HCT116 (cell line): ENCODE measurements at regions not wholly inside any gene's neighbourhood (a gene's known extent, or its start where the extent isn't known, plus 50 kb on each side); places are given as distances from the start of the nearest gene placed in this dataset.

Source experiments
- ATAC-seq: fragments of 200-7000 bp; cut with Tn5 transposase; 2 replicates; pipeline ENCODE4 v1.9.1; 2020; ENCODE audit warnings: mild to moderate bottlenecking, moderate library complexity
- BruUV-seq: library from RNA; stranded (reverse); fragments of 400-500 nt; replicated peaks from 2 replicates; lab custom pipeline; 2021; lab: Mats Ljungman, UMichigan
- CTCF ChIA-PET: fragments of 300-600 bp; sonication (Branson Sonifier 250); formaldehyde crosslinking; loops from one replicate; lab custom pipeline; 2021; ENCODE audit warnings: antibody characterized with exemption; lab: Charles Lee
- POLR2A ChIA-PET: fragments of 300-600, 350-600 bp; sonication (Branson Sonifier 250); formaldehyde crosslinking; loops from one replicate; lab custom pipeline; 2021; ENCODE audit warnings: antibody characterized with exemption; lab: Charles Lee
- RAD21 ChIA-PET, 2 experiments: fragments of 300-600 bp; sonication (Branson Sonifier 250); formaldehyde crosslinking; loops; one replicate each; lab custom pipeline; 2023; ENCODE audit warnings: low total read pairs in 2 of 2; ENCODE audit not compliant: uncharacterized antibody in 2 of 2, unreplicated experiment in 2 of 2, low non-redundant PET in 1 of 2; lab: Charles Lee
- DNase-seq: peaks from one replicate; pipeline ENCODE4 v3.0.0-alpha.2; 2010; ENCODE audit warnings: low read depth, low spot score
- H2AFZ ChIP-seq: fragments of 200-600 bp; shearing (Covaris generic), sonication (generic); 2 replicates; pipeline ENCODE4 v1.6.1; 2017; ENCODE audit warnings: low read depth, mixed run types, mixed read lengths, antibody characterized with exemption, low read length; ENCODE audit not compliant: poor library complexity, severe bottlenecking
- H3K27ac ChIP-seq: 2 replicates; pipeline ENCODE4 v1.5.1; 2012; ENCODE audit warnings: low read depth, low read length
- H3K27me3 ChIP-seq: fragments of 200-600 bp; sonication (generic); 2 replicates; pipeline ENCODE4 v1.6.1; 2016; ENCODE audit warnings: mixed run types, low read length, mixed read lengths; ENCODE audit not compliant: insufficient read depth
- H3K36me3 ChIP-seq, 2 experiments: fragments of 200-500 bp in 1 of 2; fragments of 200-600 bp in 1 of 2; sonication (Bioruptor generic) in 1 of 2; sonication (generic) in 1 of 2; 2 replicates each; pipeline versions ENCODE4 v1.5.1 to v1.6.1; 2014 to 2016; ENCODE audit warnings: low read length in 2 of 2, inconsistent platforms in 1 of 2, mixed read lengths in 1 of 2, mixed run types in 1 of 2; ENCODE audit not compliant: insufficient read depth in 2 of 2, control insufficient read depth in 1 of 2
- H3K4me1 ChIP-seq, 2 experiments: fragments of 200-600 bp in 1 of 2; sonication (generic) in 1 of 2; 2 replicates each; pipeline versions ENCODE4 v1.5.1 to v1.6.1; 2012 to 2017; ENCODE audit warnings: low read length in 2 of 2, inconsistent platforms in 1 of 2, mild to moderate bottlenecking in 1 of 2, mixed read lengths in 1 of 2, mixed run types in 1 of 2, moderate library complexity in 1 of 2; ENCODE audit not compliant: insufficient read depth in 2 of 2, control insufficient read depth in 1 of 2
- H3K4me2 ChIP-seq: fragments of 200-600 bp; sonication (generic); 2 replicates; pipeline ENCODE4 v1.6.1; 2017; ENCODE audit warnings: mixed run types, low read length, mixed read lengths
- H3K4me3 ChIP-seq, 2 experiments: fragments of 200-600 bp in 1 of 2; sonication (generic) in 1 of 2; replicated peaks in 1 of 2; 2 replicates each; pipeline ENCODE4 v1.5.1; 2011 to 2016; ENCODE audit warnings: low read length in 2 of 2, control low read depth in 1 of 2, low read depth in 1 of 2, mild to moderate bottlenecking in 1 of 2, mixed read lengths in 1 of 2, mixed run types in 1 of 2
- H3K79me2 ChIP-seq: fragments of 200-600 bp; sonication (generic); 2 replicates; pipeline ENCODE4 v1.6.1; 2017; ENCODE audit warnings: mild to moderate bottlenecking, mixed run types, low read length, moderate library complexity, mixed read lengths; ENCODE audit not compliant: insufficient read depth
- H3K9ac ChIP-seq: fragments of 200-600 bp; sonication (generic); 2 replicates; pipeline ENCODE4 v1.6.1; 2016; ENCODE audit warnings: low read length, mixed read lengths
- H3K9me2 ChIP-seq: fragments of 200-600 bp; sonication (generic), shearing (Covaris generic); 2 replicates; pipeline ENCODE4 v1.6.1; 2017; ENCODE audit warnings: mixed run types, mild to moderate bottlenecking, moderate library complexity; ENCODE audit not compliant: insufficient read depth
- H3K9me3 ChIP-seq, 2 experiments: fragments of 200-500 bp in 1 of 2; fragments of 200-600 bp in 1 of 2; sonication (Bioruptor generic) in 1 of 2; sonication (generic) in 1 of 2; 2 replicates each; pipeline ENCODE4 v1.6.1; 2014 to 2017; ENCODE audit warnings: low read length in 2 of 2, mixed read lengths in 2 of 2, inconsistent platforms in 1 of 2, low read depth in 1 of 2, mild to moderate bottlenecking in 1 of 2, mixed run types in 1 of 2, moderate library complexity in 1 of 2; ENCODE audit not compliant: control insufficient read depth in 1 of 2, insufficient read depth in 1 of 2
- H4K20me1 ChIP-seq: fragments of 200-600 bp; sonication (generic), shearing (Covaris generic); 2 replicates; pipeline ENCODE4 v1.6.1; 2017; ENCODE audit warnings: mixed run types, mild to moderate bottlenecking, moderate library complexity; ENCODE audit not compliant: insufficient read depth
- CBX3 ChIP-seq: IDR thresholded peaks from 2 replicates; pipeline ENCODE4 v1.6.1; 2012; ENCODE audit warnings: low read depth
- ELF1 ChIP-seq: IDR thresholded peaks from 2 replicates; pipeline ENCODE4 v1.6.1; 2012; ENCODE audit warnings: low read depth, borderline replicate concordance
- RAD21 ChIP-seq: IDR thresholded peaks from 2 replicates; pipeline ENCODE4 v1.6.1; 2012; ENCODE audit warnings: low read depth, mild to moderate bottlenecking
- SP1 ChIP-seq: IDR thresholded peaks from 2 replicates; pipeline ENCODE4 v1.6.1; 2012; ENCODE audit warnings: low read depth
- TCF7L2 ChIP-seq: IDR thresholded peaks from 2 replicates; pipeline ENCODE4 v1.7.0; 2011; ENCODE audit warnings: borderline replicate concordance, inconsistent platforms; ENCODE audit not compliant: insufficient read depth, insufficient read length; ENCODE audit errors: extremely low read depth
- YY1 ChIP-seq: IDR thresholded peaks from 2 replicates; pipeline ENCODE4 v1.6.1; 2011; ENCODE audit warnings: low read length, low read depth, moderate library complexity, mild to moderate bottlenecking; ENCODE audit not compliant: insufficient replicate concordance; ENCODE audit errors: extremely low read depth
- ZFX ChIP-seq: fragments of 450-650 bp; IDR thresholded peaks from 2 replicates; pipeline ENCODE4 v1.6.1; 2017
- intact Hi-C: fragments of 100-400 bp; cut with micrococcal nuclease; formaldehyde crosslinking; loops from 2 replicates; pipeline ENCODE4 v1.10.0; 2022
- TF ChIP-seq, protein P1 (sequence below), 3 experiments: fragments of 200-600 bp in 1 of 3; sonication (generic) in 1 of 3; IDR thresholded peaks in 2 of 3; conservative IDR thresholded peaks in 1 of 3; 2 replicates each; pipeline ENCODE4 v1.5.1; 2012 to 2017; ENCODE audit warnings: low read depth in 2 of 3, low read length in 2 of 3, antibody characterized with exemption in 1 of 3, borderline replicate concordance in 1 of 3, control low read depth in 1 of 3, mild to moderate bottlenecking in 1 of 3, mixed read lengths in 1 of 3, mixed run types in 1 of 3, moderate library complexity in 1 of 3; ENCODE audit not compliant: insufficient read depth in 1 of 3
- TF ChIP-seq, protein P2 (sequence below): IDR thresholded peaks from 2 replicates; pipeline ENCODE4 v1.6.1; 2012
- TF ChIP-seq, protein P3 (sequence below): IDR thresholded peaks from 2 replicates; pipeline ENCODE4 v1.6.1; 2011; ENCODE audit warnings: mild to moderate bottlenecking, low read length, moderate library complexity; ENCODE audit not compliant: insufficient replicate concordance; ENCODE audit errors: extremely low read depth

DNA sequence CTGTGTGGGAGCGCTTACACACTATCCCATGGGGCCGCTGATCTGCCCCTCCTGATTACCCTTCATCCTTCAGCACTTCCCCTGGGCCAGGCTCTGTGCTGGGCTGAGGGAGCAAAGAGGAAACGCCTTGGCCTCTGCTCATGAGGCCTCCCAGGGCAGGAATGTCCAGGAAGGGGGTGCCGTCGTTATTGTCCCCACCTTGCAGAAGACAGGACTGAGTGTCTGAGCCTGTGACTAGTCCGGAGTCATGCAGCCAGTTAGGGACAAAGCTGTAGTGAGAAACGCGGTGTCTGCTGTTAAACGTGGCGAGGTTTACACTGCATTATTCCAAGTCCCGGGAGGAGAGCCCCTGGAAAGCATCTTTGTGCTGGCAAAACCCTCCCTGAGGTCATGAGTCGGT is 160.0 kb downstream of the TRIM29 start:
- H3K9me3 ChIP-seq, result no peaks in the 10 kb centered on the region
- BruUV-seq, result no TSS peak
- H3K27ac ChIP-seq, result no peak overlapping the region
- no peak overlapping the region for H2AFZ ChIP-seq
- peaks cover 16% of the 10 kb centered on the region; the same call in 1 of the 2 replicates for H3K27me3 ChIP-seq
- H3K4me1 ChIP-seq, result no peaks in the 10 kb centered on the region
- intact Hi-C loops, result no loop called here
- no peak overlapping the region for H3K4me2 ChIP-seq
- no peaks in the 10 kb centered on the region for H3K79me2 ChIP-seq
- no peaks in the 10 kb centered on the region for H3K36me3 ChIP-seq
- RAD21 ChIA-PET, result no interaction called here
- TF ChIP-seq, protein P1, sequence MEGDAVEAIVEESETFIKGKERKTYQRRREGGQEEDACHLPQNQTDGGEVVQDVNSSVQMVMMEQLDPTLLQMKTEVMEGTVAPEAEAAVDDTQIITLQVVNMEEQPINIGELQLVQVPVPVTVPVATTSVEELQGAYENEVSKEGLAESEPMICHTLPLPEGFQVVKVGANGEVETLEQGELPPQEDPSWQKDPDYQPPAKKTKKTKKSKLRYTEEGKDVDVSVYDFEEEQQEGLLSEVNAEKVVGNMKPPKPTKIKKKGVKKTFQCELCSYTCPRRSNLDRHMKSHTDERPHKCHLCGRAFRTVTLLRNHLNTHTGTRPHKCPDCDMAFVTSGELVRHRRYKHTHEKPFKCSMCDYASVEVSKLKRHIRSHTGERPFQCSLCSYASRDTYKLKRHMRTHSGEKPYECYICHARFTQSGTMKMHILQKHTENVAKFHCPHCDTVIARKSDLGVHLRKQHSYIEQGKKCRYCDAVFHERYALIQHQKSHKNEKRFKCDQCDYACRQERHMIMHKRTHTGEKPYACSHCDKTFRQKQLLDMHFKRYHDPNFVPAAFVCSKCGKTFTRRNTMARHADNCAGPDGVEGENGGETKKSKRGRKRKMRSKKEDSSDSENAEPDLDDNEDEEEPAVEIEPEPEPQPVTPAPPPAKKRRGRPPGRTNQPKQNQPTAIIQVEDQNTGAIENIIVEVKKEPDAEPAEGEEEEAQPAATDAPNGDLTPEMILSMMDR (IDR thresholded peaks at IDR 0.05 in 2 of 3, conservative IDR thresholded peaks at IDR 0.05 in 1 of 3; ENCODE audit: borderline replicate concordance in 1 of 3, insufficient read depth in 1 of 3, low read depth in 2 of 3, low read length in 2 of 3), result no peak
- no peak for TF ChIP-seq RAD21
- TF ChIP-seq, protein P2, sequence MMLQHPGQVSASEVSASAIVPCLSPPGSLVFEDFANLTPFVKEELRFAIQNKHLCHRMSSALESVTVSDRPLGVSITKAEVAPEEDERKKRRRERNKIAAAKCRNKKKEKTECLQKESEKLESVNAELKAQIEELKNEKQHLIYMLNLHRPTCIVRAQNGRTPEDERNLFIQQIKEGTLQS, result no peak
- no peak for TF ChIP-seq SP1
- no peak for TF ChIP-seq YY1
- TF ChIP-seq TCF7L2, result no peak
- TF ChIP-seq ZFX, result no peak
- no peak for TF ChIP-seq ELF1
- TF ChIP-seq, protein P3, sequence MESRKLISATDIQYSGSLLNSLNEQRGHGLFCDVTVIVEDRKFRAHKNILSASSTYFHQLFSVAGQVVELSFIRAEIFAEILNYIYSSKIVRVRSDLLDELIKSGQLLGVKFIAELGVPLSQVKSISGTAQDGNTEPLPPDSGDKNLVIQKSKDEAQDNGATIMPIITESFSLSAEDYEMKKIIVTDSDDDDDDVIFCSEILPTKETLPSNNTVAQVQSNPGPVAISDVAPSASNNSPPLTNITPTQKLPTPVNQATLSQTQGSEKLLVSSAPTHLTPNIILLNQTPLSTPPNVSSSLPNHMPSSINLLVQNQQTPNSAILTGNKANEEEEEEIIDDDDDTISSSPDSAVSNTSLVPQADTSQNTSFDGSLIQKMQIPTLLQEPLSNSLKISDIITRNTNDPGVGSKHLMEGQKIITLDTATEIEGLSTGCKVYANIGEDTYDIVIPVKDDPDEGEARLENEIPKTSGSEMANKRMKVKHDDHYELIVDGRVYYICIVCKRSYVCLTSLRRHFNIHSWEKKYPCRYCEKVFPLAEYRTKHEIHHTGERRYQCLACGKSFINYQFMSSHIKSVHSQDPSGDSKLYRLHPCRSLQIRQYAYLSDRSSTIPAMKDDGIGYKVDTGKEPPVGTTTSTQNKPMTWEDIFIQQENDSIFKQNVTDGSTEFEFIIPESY, result no peak
- no peak for TF ChIP-seq CBX3
- TF ChIP-seq, all 23 proteins: peak for 0
- ChIA-PET POLR2A (no interaction called here), CTCF (no interaction called here)
- no peak overlapping the region for H3K4me3 ChIP-seq
- H3K9ac ChIP-seq, result no peak overlapping the region
- no peaks in the 10 kb centered on the region for H4K20me1 ChIP-seq
- DNase-seq, result no peak
- H3K9me2 ChIP-seq, result no peaks in the 10 kb centered on the region
- no peak for ATAC-seq
